ENCODE measurements at regions not wholly inside any gene's neighbourhood (a gene's known extent, or its start where the extent isn't known, plus 50 kb on each side); places are given as distances from the start of the nearest gene placed in this dataset.
"Not testable (repeated sequence)": the region's sequence is repeated elsewhere in the genome, so short reads cannot be mapped to it uniquely, and the experiment has no call there.

GRCh38 chrX:144634451-144634850 lies 612.9 kb upstream of the SPANXN1 start:
- H2AFZ ChIP-seq (ENCODE audit: low read length); H3K27me3 ChIP-seq (ENCODE audit: low read length); DNase-seq: not testable (repeated sequence)

GRCh38 chrX:144637731-144638130 lies 609.6 kb upstream of the SPANXN1 start:
- H3K27me3 ChIP-seq (ENCODE audit: low read length) = no peaks in the 10 kb centered on the region
- H3K36me3 ChIP-seq (ENCODE audit: insufficient read depth, low read length) = no peaks in the 10 kb centered on the region
- H4K20me1 ChIP-seq (ENCODE audit: insufficient read depth, low read depth, low read length) = no peaks in the 10 kb centered on the region
- H3K79me2 ChIP-seq (ENCODE audit: low read length) = no peaks in the 10 kb centered on the region
- no peak overlapping the region for H3K9ac ChIP-seq (ENCODE audit: low read length)
- no peak overlapping the region for H2AFZ ChIP-seq (ENCODE audit: low read length)
- H3K9me3 ChIP-seq (ENCODE audit: low read length) = peaks cover 13% of the 10 kb centered on the region; the same call in 1 of the 2 replicates
- no peak overlapping the region for H3K27ac ChIP-seq (ENCODE audit: low read length)
- no peaks in the 10 kb centered on the region for H3K9me2 ChIP-seq (replicated peaks; ENCODE audit: insufficient read depth, low read length)
- H3K4me3 ChIP-seq (ENCODE audit: low read length) = no peak overlapping the region
- no peaks in the 10 kb centered on the region for H3K4me1 ChIP-seq (ENCODE audit: low read length)
- no peak overlapping the region for H3K4me2 ChIP-seq (ENCODE audit: low read depth, low read length, poor library complexity, severe bottlenecking)
- DNase-seq = no peak

More at GRCh38 chrX:144634451-144634850, 612.9 kb upstream of the SPANXN1 start:
- H3K4me1 ChIP-seq (ENCODE audit: low read length); H3K4me2 ChIP-seq (ENCODE audit: low read depth, low read length, poor library complexity, severe bottlenecking); H4K20me1 ChIP-seq (ENCODE audit: insufficient read depth, low read depth, low read length); H3K9ac ChIP-seq (ENCODE audit: low read length); H3K4me3 ChIP-seq (ENCODE audit: low read length); H3K36me3 ChIP-seq (ENCODE audit: insufficient read depth, low read length); H3K27ac ChIP-seq (ENCODE audit: low read length); H3K9me2 ChIP-seq (replicated peaks; ENCODE audit: insufficient read depth, low read length); H3K79me2 ChIP-seq (ENCODE audit: low read length): not testable (repeated sequence)
- H3K9me3 ChIP-seq (ENCODE audit: low read length) = peaks cover 20% of the 10 kb centered on the region

- no peaks in the 10 kb centered on the region for H3K36me3 ChIP-seq (ENCODE audit: insufficient read depth, low read length)
- no peaks in the 10 kb centered on the region for H3K4me1 ChIP-seq (ENCODE audit: low read length)
- H3K27ac ChIP-seq (ENCODE audit: low read length) = no peak overlapping the region
- H2AFZ ChIP-seq (ENCODE audit: low read length) = no peak overlapping the region
- no peak overlapping the region for H3K4me3 ChIP-seq (ENCODE audit: low read length)
- no peaks in the 10 kb centered on the region for H3K27me3 ChIP-seq (ENCODE audit: low read length)
- no peak overlapping the region for H3K4me2 ChIP-seq (ENCODE audit: low read depth, low read length, poor library complexity, severe bottlenecking)
- no peaks in the 10 kb centered on the region for H4K20me1 ChIP-seq (ENCODE audit: insufficient read depth, low read depth, low read length)
- no peak for DNase-seq
- no peaks in the 10 kb centered on the region for H3K79me2 ChIP-seq (ENCODE audit: low read length)
- no peak overlapping the region for H3K9ac ChIP-seq (ENCODE audit: low read length)
- peaks cover 4% of the 10 kb centered on the region; the same call in 1 of the 2 replicates for H3K9me3 ChIP-seq (ENCODE audit: low read length)
- H3K9me2 ChIP-seq (replicated peaks; ENCODE audit: insufficient read depth, low read length) = no peaks in the 10 kb centered on the region
These were observed 598.5 kb upstream of the SPANXN1 start for GRCh38 chrX:144648788-144649187.

GRCh38 chrX:144681501-144681900 lies 565.8 kb upstream of the SPANXN1 start:
- Histone ChIP-seq H3K9me2 (replicated peaks; ENCODE audit: insufficient read depth, low read length) (no peaks in the 10 kb centered on the region), H3K36me3 (ENCODE audit: insufficient read depth, low read length) (no peaks in the 10 kb centered on the region), H3K27me3 (ENCODE audit: low read length) (no peaks in the 10 kb centered on the region), H3K4me1 (ENCODE audit: low read length) (no peaks in the 10 kb centered on the region), H2AFZ (ENCODE audit: low read length) (no peak overlapping the region), H3K9me3 (ENCODE audit: low read length) (no peaks in the 10 kb centered on the region; the same call in none of the 2 replicates), H3K9ac (ENCODE audit: low read length) (no peak overlapping the region), H3K79me2 (ENCODE audit: low read length) (no peaks in the 10 kb centered on the region), H3K4me2 (ENCODE audit: low read depth, low read length, poor library complexity, severe bottlenecking) (no peak overlapping the region), H3K4me3 (ENCODE audit: low read length) (no peak overlapping the region), H4K20me1 (ENCODE audit: insufficient read depth, low read depth, low read length) (no peaks in the 10 kb centered on the region), H3K27ac (ENCODE audit: low read length) (no peak overlapping the region)
- no peak for DNase-seq

- Histone ChIP-seq H4K20me1 (ENCODE audit: insufficient read depth, low read depth, low read length) (no peaks in the 10 kb centered on the region), H3K9ac (ENCODE audit: low read length) (no peak overlapping the region), H3K79me2 (ENCODE audit: low read length) (no peaks in the 10 kb centered on the region), H3K36me3 (ENCODE audit: insufficient read depth, low read length) (no peaks in the 10 kb centered on the region), H2AFZ (ENCODE audit: low read length) (no peak overlapping the region), H3K4me2 (ENCODE audit: low read depth, low read length, poor library complexity, severe bottlenecking) (no peak overlapping the region), H3K27ac (ENCODE audit: low read length) (no peak overlapping the region), H3K4me3 (ENCODE audit: low read length) (no peak overlapping the region), H3K9me3 (ENCODE audit: low read length) (peaks cover 4% of the 10 kb centered on the region), H3K4me1 (ENCODE audit: low read length) (no peaks in the 10 kb centered on the region), H3K27me3 (ENCODE audit: low read length) (no peaks in the 10 kb centered on the region), H3K9me2 (replicated peaks; ENCODE audit: insufficient read depth, low read length) (no peaks in the 10 kb centered on the region)
- no peak for DNase-seq
These were observed 564.1 kb upstream of the SPANXN1 start for GRCh38 chrX:144683247-144683646.

GRCh38 chrX:144709841-144710240 lies 537.5 kb upstream of the SPANXN1 start:
- Histone ChIP-seq H2AFZ (ENCODE audit: low read length) (no peak overlapping the region), H3K4me3 (ENCODE audit: low read length) (no peak overlapping the region), H3K9ac (ENCODE audit: low read length) (no peak overlapping the region), H3K4me2 (ENCODE audit: low read depth, low read length, poor library complexity, severe bottlenecking) (no peak overlapping the region), H3K9me2 (replicated peaks; ENCODE audit: insufficient read depth, low read length) (no peaks in the 10 kb centered on the region), H4K20me1 (ENCODE audit: insufficient read depth, low read depth, low read length) (no peaks in the 10 kb centered on the region), H3K4me1 (ENCODE audit: low read length) (no peaks in the 10 kb centered on the region), H3K27ac (ENCODE audit: low read length) (no peak overlapping the region), H3K9me3 (ENCODE audit: low read length) (peaks cover 3% of the 10 kb centered on the region; the same call in 1 of the 2 replicates), H3K36me3 (ENCODE audit: insufficient read depth, low read length) (no peaks in the 10 kb centered on the region), H3K27me3 (ENCODE audit: low read length) (no peaks in the 10 kb centered on the region), H3K79me2 (ENCODE audit: low read length) (no peaks in the 10 kb centered on the region)
- no peak for DNase-seq

- Histone ChIP-seq H4K20me1 (ENCODE audit: insufficient read depth, low read depth, low read length) (no peaks in the 10 kb centered on the region), H3K27ac (ENCODE audit: low read length) (no peak overlapping the region), H3K9me2 (replicated peaks; ENCODE audit: insufficient read depth, low read length) (no peaks in the 10 kb centered on the region), H2AFZ (ENCODE audit: low read length) (no peak overlapping the region), H3K27me3 (ENCODE audit: low read length) (no peaks in the 10 kb centered on the region), H3K9me3 (ENCODE audit: low read length) (peaks cover 10% of the 10 kb centered on the region; the same call in 1 of the 2 replicates), H3K9ac (ENCODE audit: low read length) (no peak overlapping the region), H3K4me1 (ENCODE audit: low read length) (no peaks in the 10 kb centered on the region), H3K36me3 (ENCODE audit: insufficient read depth, low read length) (no peaks in the 10 kb centered on the region), H3K4me2 (ENCODE audit: low read depth, low read length, poor library complexity, severe bottlenecking) (no peak overlapping the region), H3K4me3 (ENCODE audit: low read length) (no peak overlapping the region), H3K79me2 (ENCODE audit: low read length) (no peaks in the 10 kb centered on the region)
- no peak for DNase-seq
These were observed 532.0 kb upstream of the SPANXN1 start for GRCh38 chrX:144715337-144715736.

- no peaks in the 10 kb centered on the region for H3K79me2 ChIP-seq (ENCODE audit: low read length)
- no peaks in the 10 kb centered on the region for H3K27me3 ChIP-seq (ENCODE audit: low read length)
- no peaks in the 10 kb centered on the region for H3K9me2 ChIP-seq (replicated peaks; ENCODE audit: insufficient read depth, low read length)
- no peaks in the 10 kb centered on the region for H3K4me1 ChIP-seq (ENCODE audit: low read length)
- no peak overlapping the region for H3K27ac ChIP-seq (ENCODE audit: low read length)
- no peak overlapping the region for H3K4me2 ChIP-seq (ENCODE audit: low read depth, low read length, poor library complexity, severe bottlenecking)
- H3K9ac ChIP-seq (ENCODE audit: low read length) = no peak overlapping the region
- H3K36me3 ChIP-seq (ENCODE audit: insufficient read depth, low read length) = no peaks in the 10 kb centered on the region
- DNase-seq = no peak
- peaks cover 8% of the 10 kb centered on the region; the same call in 1 of the 2 replicates for H3K9me3 ChIP-seq (ENCODE audit: low read length)
- H2AFZ ChIP-seq (ENCODE audit: low read length) = no peak overlapping the region
- no peaks in the 10 kb centered on the region for H4K20me1 ChIP-seq (ENCODE audit: insufficient read depth, low read depth, low read length)
- no peak overlapping the region for H3K4me3 ChIP-seq (ENCODE audit: low read length)
These were observed 531.1 kb upstream of the SPANXN1 start for GRCh38 chrX:144716187-144716586.

- Histone ChIP-seq H3K27ac (ENCODE audit: low read length) (no peak overlapping the region), H3K9ac (ENCODE audit: low read length) (no peak overlapping the region), H3K9me2 (replicated peaks; ENCODE audit: insufficient read depth, low read length) (no peaks in the 10 kb centered on the region), H3K79me2 (ENCODE audit: low read length) (no peaks in the 10 kb centered on the region), H2AFZ (ENCODE audit: low read length) (no peak overlapping the region), H4K20me1 (ENCODE audit: insufficient read depth, low read depth, low read length) (no peaks in the 10 kb centered on the region), H3K4me2 (ENCODE audit: low read depth, low read length, poor library complexity, severe bottlenecking) (no peak overlapping the region), H3K36me3 (ENCODE audit: insufficient read depth, low read length) (no peaks in the 10 kb centered on the region), H3K4me1 (ENCODE audit: low read length) (no peaks in the 10 kb centered on the region), H3K9me3 (ENCODE audit: low read length) (peaks cover 8% of the 10 kb centered on the region; the same call in 1 of the 2 replicates), H3K4me3 (ENCODE audit: low read length) (no peak overlapping the region), H3K27me3 (ENCODE audit: low read length) (no peaks in the 10 kb centered on the region)
- DNase-seq = no peak
These were observed 529.6 kb upstream of the SPANXN1 start for GRCh38 chrX:144717682-144718081.
